GM19328 (cell line): ENCODE measurements at regions not wholly inside any gene's neighbourhood (a gene's known extent, or its start where the extent isn't known, plus 50 kb on each side); places are given as distances from the start of the nearest gene placed in this dataset.

Experiments
- ATAC-seq: cut with Tn5 transposase; IDR thresholded peaks from one replicate; pipeline ENCODE4 v1.9.1; 2021; ENCODE audit warnings: mild to moderate bottlenecking, moderate library complexity; ENCODE audit not compliant: unreplicated experiment

- ATAC-seq: no peak
Observed at GRCh38 chr22:46089426-46090035, 60.8 kb upstream of the PPARA start.

GRCh38 chr22:46090036-46090591 is 60.2 kb upstream of the PPARA start:
- ATAC-seq: no peak

- no peak for ATAC-seq
Observed at GRCh38 chr22:46090631-46091201, 59.6 kb upstream of the PPARA start.

- no peak for ATAC-seq
Observed at GRCh38 chr22:46091277-46091977, 58.9 kb upstream of the PPARA start.

- no peak for ATAC-seq
Observed at GRCh38 chr22:46092011-46092410, 58.3 kb upstream of the PPARA start.

GRCh38 chr22:46092670-46093410 is 57.5 kb upstream of the PPARA start:
- no peak for ATAC-seq

- no peak for ATAC-seq
Observed at GRCh38 chr22:46093796-46094195, 56.5 kb upstream of the PPARA start.

GRCh38 chr22:46094676-46095075 is 55.6 kb upstream of the PPARA start:
- no peak for ATAC-seq

GRCh38 chr22:46096051-46096450 is 54.3 kb upstream of the PPARA start:
- no peak for ATAC-seq

- no peak for ATAC-seq
Observed at GRCh38 chr22:46096706-46097230, 53.6 kb upstream of the PPARA start.

- ATAC-seq: no peak
Observed at GRCh38 chr22:46097268-46097900, 52.9 kb upstream of the PPARA start.

- ATAC-seq: no peak
Observed at GRCh38 chr22:46098525-46099475, 51.5 kb upstream of the PPARA start.

GRCh38 chr22:46099740-46100139 is 50.6 kb upstream of the PPARA start:
- ATAC-seq: no peak

GRCh38 chr22:46100401-46101105 is 49.8 kb upstream of the PPARA start:
- ATAC-seq: no peak
